ENCODE measurements at regions not wholly inside any gene's neighbourhood (a gene's known extent, or its start where the extent isn't known, plus 50 kb on each side); places are given as distances from the start of the nearest gene placed in this dataset.

DNA sequence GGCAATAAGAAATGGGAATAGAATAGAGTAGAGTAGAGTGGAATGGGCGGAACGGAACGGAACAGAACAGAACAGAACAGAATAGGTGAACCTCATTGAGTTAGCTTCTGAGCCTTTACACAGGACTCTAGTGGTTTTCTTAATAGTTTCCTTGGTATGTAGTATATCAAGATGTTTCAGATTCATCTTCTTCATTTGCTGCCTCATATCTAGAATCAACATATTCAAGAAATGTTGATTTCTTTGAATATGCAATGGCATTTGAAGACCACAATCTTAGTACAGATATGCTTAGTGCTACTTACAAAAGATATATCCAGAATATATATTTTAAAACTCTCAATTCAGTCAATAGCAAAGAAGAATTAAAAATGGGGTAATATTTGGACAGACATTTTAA, 133.8 kb downstream of the TSEN15 start:
- TF ChIP-seq, protein P1, sequence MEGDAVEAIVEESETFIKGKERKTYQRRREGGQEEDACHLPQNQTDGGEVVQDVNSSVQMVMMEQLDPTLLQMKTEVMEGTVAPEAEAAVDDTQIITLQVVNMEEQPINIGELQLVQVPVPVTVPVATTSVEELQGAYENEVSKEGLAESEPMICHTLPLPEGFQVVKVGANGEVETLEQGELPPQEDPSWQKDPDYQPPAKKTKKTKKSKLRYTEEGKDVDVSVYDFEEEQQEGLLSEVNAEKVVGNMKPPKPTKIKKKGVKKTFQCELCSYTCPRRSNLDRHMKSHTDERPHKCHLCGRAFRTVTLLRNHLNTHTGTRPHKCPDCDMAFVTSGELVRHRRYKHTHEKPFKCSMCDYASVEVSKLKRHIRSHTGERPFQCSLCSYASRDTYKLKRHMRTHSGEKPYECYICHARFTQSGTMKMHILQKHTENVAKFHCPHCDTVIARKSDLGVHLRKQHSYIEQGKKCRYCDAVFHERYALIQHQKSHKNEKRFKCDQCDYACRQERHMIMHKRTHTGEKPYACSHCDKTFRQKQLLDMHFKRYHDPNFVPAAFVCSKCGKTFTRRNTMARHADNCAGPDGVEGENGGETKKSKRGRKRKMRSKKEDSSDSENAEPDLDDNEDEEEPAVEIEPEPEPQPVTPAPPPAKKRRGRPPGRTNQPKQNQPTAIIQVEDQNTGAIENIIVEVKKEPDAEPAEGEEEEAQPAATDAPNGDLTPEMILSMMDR (IDR thresholded peaks at IDR 0.05; ENCODE audit: low read depth, low read length): no peak
- no peak for TF ChIP-seq POLR2A (IDR thresholded peaks at IDR 0.05; ENCODE audit: extremely low read depth, insufficient read length)
